ENCODE measurements at regions not wholly inside any gene's neighbourhood (a gene's known extent, or its start where the extent isn't known, plus 50 kb on each side); places are given as distances from the start of the nearest gene placed in this dataset.

DNA sequence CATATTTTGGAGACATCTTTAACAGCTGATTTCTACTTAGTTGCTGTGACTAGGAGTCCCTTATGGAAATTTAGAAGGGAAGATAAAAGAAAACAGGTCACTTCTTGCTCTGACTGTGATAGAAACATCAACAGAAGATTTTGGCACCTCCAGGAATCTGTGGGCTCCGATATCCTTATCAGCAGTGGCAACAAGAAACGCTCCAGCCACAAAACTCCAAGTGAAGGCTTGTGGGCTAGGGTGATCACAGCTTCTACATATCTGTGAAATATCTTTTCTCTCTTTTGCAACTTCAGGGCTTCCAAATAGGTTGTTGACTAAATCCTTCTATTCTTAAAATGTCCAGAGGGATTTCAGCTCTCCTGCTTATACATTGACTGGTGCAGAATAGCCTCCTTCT is 1625.5 kb upstream of the CDH6 start:
- no peaks in the 10 kb centered on the region for H3K27me3 ChIP-seq (ENCODE audit: insufficient read depth, poor library complexity, severe bottlenecking)
- DNase-seq (ENCODE audit: low read depth in 1 of 2, low spot score in 1 of 2), result no peak
- TF ChIP-seq POLR2AphosphoS5 (IDR thresholded peaks at IDR 0.05; ENCODE audit: low read depth), result no peak
- TF ChIP-seq, protein P1, sequence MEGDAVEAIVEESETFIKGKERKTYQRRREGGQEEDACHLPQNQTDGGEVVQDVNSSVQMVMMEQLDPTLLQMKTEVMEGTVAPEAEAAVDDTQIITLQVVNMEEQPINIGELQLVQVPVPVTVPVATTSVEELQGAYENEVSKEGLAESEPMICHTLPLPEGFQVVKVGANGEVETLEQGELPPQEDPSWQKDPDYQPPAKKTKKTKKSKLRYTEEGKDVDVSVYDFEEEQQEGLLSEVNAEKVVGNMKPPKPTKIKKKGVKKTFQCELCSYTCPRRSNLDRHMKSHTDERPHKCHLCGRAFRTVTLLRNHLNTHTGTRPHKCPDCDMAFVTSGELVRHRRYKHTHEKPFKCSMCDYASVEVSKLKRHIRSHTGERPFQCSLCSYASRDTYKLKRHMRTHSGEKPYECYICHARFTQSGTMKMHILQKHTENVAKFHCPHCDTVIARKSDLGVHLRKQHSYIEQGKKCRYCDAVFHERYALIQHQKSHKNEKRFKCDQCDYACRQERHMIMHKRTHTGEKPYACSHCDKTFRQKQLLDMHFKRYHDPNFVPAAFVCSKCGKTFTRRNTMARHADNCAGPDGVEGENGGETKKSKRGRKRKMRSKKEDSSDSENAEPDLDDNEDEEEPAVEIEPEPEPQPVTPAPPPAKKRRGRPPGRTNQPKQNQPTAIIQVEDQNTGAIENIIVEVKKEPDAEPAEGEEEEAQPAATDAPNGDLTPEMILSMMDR (IDR thresholded peaks at IDR 0.05; ENCODE audit: insufficient read depth, low read length), result no peak
- no peak for TF ChIP-seq GABPA (IDR thresholded peaks at IDR 0.05; ENCODE audit: low read depth)
- TF ChIP-seq SPI1 (IDR thresholded peaks at IDR 0.05; ENCODE audit: borderline replicate concordance, low read depth), result no peak
- TF ChIP-seq, protein P2, sequence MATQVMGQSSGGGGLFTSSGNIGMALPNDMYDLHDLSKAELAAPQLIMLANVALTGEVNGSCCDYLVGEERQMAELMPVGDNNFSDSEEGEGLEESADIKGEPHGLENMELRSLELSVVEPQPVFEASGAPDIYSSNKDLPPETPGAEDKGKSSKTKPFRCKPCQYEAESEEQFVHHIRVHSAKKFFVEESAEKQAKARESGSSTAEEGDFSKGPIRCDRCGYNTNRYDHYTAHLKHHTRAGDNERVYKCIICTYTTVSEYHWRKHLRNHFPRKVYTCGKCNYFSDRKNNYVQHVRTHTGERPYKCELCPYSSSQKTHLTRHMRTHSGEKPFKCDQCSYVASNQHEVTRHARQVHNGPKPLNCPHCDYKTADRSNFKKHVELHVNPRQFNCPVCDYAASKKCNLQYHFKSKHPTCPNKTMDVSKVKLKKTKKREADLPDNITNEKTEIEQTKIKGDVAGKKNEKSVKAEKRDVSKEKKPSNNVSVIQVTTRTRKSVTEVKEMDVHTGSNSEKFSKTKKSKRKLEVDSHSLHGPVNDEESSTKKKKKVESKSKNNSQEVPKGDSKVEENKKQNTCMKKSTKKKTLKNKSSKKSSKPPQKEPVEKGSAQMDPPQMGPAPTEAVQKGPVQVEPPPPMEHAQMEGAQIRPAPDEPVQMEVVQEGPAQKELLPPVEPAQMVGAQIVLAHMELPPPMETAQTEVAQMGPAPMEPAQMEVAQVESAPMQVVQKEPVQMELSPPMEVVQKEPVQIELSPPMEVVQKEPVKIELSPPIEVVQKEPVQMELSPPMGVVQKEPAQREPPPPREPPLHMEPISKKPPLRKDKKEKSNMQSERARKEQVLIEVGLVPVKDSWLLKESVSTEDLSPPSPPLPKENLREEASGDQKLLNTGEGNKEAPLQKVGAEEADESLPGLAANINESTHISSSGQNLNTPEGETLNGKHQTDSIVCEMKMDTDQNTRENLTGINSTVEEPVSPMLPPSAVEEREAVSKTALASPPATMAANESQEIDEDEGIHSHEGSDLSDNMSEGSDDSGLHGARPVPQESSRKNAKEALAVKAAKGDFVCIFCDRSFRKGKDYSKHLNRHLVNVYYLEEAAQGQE (IDR thresholded peaks at IDR 0.05; ENCODE audit: insufficient replicate concordance, low read depth), result no peak
- H3K4me3 ChIP-seq (replicated peaks; ENCODE audit: insufficient read depth, low read length), result no peak overlapping the region
- no peak overlapping the region for H3K27ac ChIP-seq (replicated peaks)

DNA sequence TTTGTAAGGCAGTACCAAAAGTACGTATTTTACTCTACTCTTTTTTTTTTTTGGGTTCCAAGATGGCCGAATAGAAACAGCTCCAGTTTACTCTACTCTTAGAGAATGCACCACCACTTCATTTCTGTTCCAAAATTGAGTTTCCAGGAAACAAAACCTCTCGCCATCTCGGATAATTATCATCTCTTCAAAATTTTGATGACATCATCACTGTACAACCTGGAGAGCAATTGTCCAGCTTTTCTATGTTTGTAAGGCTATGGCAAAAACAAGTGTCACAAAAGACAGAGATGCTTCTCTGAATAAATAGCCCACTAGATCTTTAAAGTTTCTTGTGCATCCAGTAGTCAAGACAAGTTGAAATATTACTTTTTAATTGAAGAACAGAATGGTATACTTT is 1631.9 kb upstream of the CDH6 start:
- H3K27ac ChIP-seq (replicated peaks), result no peak overlapping the region
- H3K27me3 ChIP-seq (ENCODE audit: insufficient read depth, poor library complexity, severe bottlenecking), result no peaks in the 10 kb centered on the region
- no peak for DNase-seq (ENCODE audit: low read depth in 1 of 2, low spot score in 1 of 2)
- no peak for TF ChIP-seq GABPA (IDR thresholded peaks at IDR 0.05; ENCODE audit: low read depth)
- TF ChIP-seq POLR2AphosphoS5 (IDR thresholded peaks at IDR 0.05; ENCODE audit: low read depth), result no peak
- TF ChIP-seq SPI1 (IDR thresholded peaks at IDR 0.05; ENCODE audit: borderline replicate concordance, low read depth), result no peak
- TF ChIP-seq, protein P2 (IDR thresholded peaks at IDR 0.05; ENCODE audit: insufficient replicate concordance, low read depth), result no peak
- TF ChIP-seq, protein P1 (IDR thresholded peaks at IDR 0.05; ENCODE audit: insufficient read depth, low read length), result no peak
- no peak overlapping the region for H3K4me3 ChIP-seq (replicated peaks; ENCODE audit: insufficient read depth, low read length)

DNA sequence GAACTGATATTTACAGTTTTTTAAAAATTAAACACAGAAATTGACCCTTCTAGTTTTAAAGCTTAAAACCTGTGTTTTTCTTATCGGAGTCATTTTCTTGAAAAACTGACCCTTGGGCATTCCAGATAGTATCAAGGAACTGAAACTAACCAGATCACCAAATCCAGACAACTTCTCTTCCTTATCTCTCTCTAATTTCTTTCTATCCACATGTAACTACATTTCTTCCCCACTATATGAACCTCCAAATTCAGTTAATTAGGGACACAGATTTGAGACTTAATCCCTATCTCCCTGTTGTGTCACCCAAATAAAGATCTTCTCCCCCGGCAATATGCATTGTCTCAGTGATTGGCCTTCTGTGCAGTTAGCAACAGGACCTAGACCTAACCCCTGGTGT is 1643.0 kb upstream of the CDH6 start:
- no peak for DNase-seq (ENCODE audit: low read depth in 1 of 2, low spot score in 1 of 2)
- no peak overlapping the region for H3K27ac ChIP-seq (replicated peaks)
- no peak overlapping the region for H3K4me3 ChIP-seq (replicated peaks; ENCODE audit: insufficient read depth, low read length)
- TF ChIP-seq, protein P1 (IDR thresholded peaks at IDR 0.05; ENCODE audit: insufficient read depth, low read length), result no peak
- TF ChIP-seq GABPA (IDR thresholded peaks at IDR 0.05; ENCODE audit: low read depth) (no peak), POLR2AphosphoS5 (IDR thresholded peaks at IDR 0.05; ENCODE audit: low read depth) (no peak), SPI1 (IDR thresholded peaks at IDR 0.05; ENCODE audit: borderline replicate concordance, low read depth) (no peak)
- TF ChIP-seq, protein P2 (IDR thresholded peaks at IDR 0.05; ENCODE audit: insufficient replicate concordance, low read depth), result no peak
- no peaks in the 10 kb centered on the region for H3K27me3 ChIP-seq (ENCODE audit: insufficient read depth, poor library complexity, severe bottlenecking)

Measured in HL-60 (cell line).